Fibroblast of lung (primary cell): ENCODE measurements at regions not wholly inside any gene's neighbourhood (a gene's known extent, or its start where the extent isn't known, plus 50 kb on each side); places are given as distances from the start of the nearest gene placed in this dataset.

Source experiments
- DNase-seq, 2 donors: peaks; one replicate each; pipeline versions ENCODE4 v3.0.0 to v3.0.0-alpha.2; 2010; ENCODE audit warnings: low read depth in 2 of 2
- H2AFZ ChIP-seq: 2 replicates; pipeline ENCODE4 v1.5.1; 2012; ENCODE audit warnings: low read length, control low read depth, inconsistent platforms
- H3K27ac ChIP-seq: 2 replicates; pipeline ENCODE4 v1.5.1; 2011; ENCODE audit warnings: low read length, control low read depth; ENCODE audit not compliant: insufficient read depth
- H3K27me3 ChIP-seq: 2 replicates; pipeline ENCODE4 v1.5.1; 2011; ENCODE audit warnings: mild to moderate bottlenecking, low read length; ENCODE audit not compliant: control insufficient read depth, insufficient read depth
- H3K36me3 ChIP-seq: 2 replicates; pipeline ENCODE4 v1.5.1; 2011; ENCODE audit warnings: low read length; ENCODE audit not compliant: control insufficient read depth, insufficient read depth
- H3K4me1 ChIP-seq: 2 replicates; pipeline ENCODE4 v1.5.1; 2011; ENCODE audit warnings: low read length; ENCODE audit not compliant: control insufficient read depth, insufficient read depth; ENCODE audit errors: extremely low read depth
- H3K4me2 ChIP-seq: 2 replicates; pipeline ENCODE4 v1.5.1; 2011; ENCODE audit warnings: low read length, control low read depth; ENCODE audit not compliant: insufficient read depth; ENCODE audit errors: extremely low read depth
- H3K4me3 ChIP-seq, 4 experiments: fragments of 200-600 bp in 1 of 4; sonication (generic) in 1 of 4; replicated peaks in 1 of 4; 2 replicates each; pipeline ENCODE4 v1.5.1; 2011 to 2016; ENCODE audit warnings: low read length in 4 of 4, low read depth in 3 of 4, mild to moderate bottlenecking in 3 of 4, control low read depth in 2 of 4, inconsistent platforms in 1 of 4, mixed read lengths in 1 of 4; ENCODE audit not compliant: insufficient read depth in 1 of 4; ENCODE audit errors: control extremely low read depth in 1 of 4
- H3K79me2 ChIP-seq: 2 replicates; pipeline ENCODE4 v1.5.1; 2012; ENCODE audit warnings: mild to moderate bottlenecking, low read length, inconsistent platforms; ENCODE audit not compliant: control insufficient read depth, insufficient read depth
- H3K9ac ChIP-seq: 2 replicates; pipeline ENCODE4 v1.5.1; 2011; ENCODE audit warnings: mild to moderate bottlenecking, low read length, control low read depth; ENCODE audit not compliant: insufficient read depth
- H3K9me3 ChIP-seq: 2 replicates; pipeline ENCODE4 v1.5.1; 2012; ENCODE audit warnings: low read depth, low read length; ENCODE audit not compliant: control insufficient read depth, insufficient read depth
- H4K20me1 ChIP-seq: 2 replicates; pipeline ENCODE4 v1.5.1; 2011; ENCODE audit warnings: low read length; ENCODE audit not compliant: control insufficient read depth, insufficient read depth; ENCODE audit errors: extremely low read depth
- CTCF ChIP-seq, 2 donors: IDR thresholded peaks in 1 of 2; conservative IDR thresholded peaks in 1 of 2; 1 replicate in 1 of 2; 2 replicates in 1 of 2; pipeline ENCODE4 v1.5.1; 2011 to 2012; ENCODE audit warnings: low read length in 2 of 2, control low read depth in 1 of 2, inconsistent platforms in 1 of 2, low read depth in 1 of 2, mild to moderate bottlenecking in 1 of 2
- EZH2 ChIP-seq: IDR thresholded peaks from 2 replicates; pipeline ENCODE4 v1.5.1; 2012; ENCODE audit warnings: low read length, control low read depth, mild to moderate bottlenecking; ENCODE audit errors: missing control alignments

DNA sequence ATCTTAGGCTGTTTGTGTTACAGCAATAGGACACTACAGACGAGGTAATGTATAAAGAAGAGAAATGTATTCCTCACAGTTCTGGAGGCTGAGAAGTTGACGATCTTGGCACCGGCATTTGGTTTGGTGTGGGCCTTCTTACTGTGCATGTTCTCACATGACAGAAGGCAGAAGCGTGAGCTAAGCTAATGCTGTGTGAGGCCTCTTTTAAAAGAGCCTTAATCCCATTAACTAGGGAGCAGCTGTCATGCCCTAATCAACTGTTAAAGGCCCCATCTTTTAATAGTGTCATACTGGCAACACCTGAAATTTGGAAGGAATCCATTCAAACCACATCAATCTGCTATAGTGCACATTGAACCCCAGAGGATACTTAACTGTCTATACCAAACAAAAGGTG, 992.9 kb downstream of the GALC start:
- H3K27ac ChIP-seq: no peak overlapping the region
- no peak overlapping the region for H3K4me3 ChIP-seq
- no peak overlapping the region for H2AFZ ChIP-seq
- DNase-seq: no peak
- H4K20me1 ChIP-seq: no peaks in the 10 kb centered on the region
- no peaks in the 10 kb centered on the region for H3K9me3 ChIP-seq
- no peaks in the 10 kb centered on the region for H3K79me2 ChIP-seq
- TF ChIP-seq CTCF (conservative IDR thresholded peaks at IDR 0.05 in 1 of 2, IDR thresholded peaks at IDR 0.05 in 1 of 2; ENCODE audit: low read depth in 1 of 2, low read length in 2 of 2) (no peak), EZH2 (no peak)
- no peak overlapping the region for H3K9ac ChIP-seq
- H3K36me3 ChIP-seq: no peaks in the 10 kb centered on the region
- no peaks in the 10 kb centered on the region for H3K27me3 ChIP-seq
- H3K4me2 ChIP-seq: no peak overlapping the region
- H3K4me1 ChIP-seq: no peaks in the 10 kb centered on the region

DNA sequence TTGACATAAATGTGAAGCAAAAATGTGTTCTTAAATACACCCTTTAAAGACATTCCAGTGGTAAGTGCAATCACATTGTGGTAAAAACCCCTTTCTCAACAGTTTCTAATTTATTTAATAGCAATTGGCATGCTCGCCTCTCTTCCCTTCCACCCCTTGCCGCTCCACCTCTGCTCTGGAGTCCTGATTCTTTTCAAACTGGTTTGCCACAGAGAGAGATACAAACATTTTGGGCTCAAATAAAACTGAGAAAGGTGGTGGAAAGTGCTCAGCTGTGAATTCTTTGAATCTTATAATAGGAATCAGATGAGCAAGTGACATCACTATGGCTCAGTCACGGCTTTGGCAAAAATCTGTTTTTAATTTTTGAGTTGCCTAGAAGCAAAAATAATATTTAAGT, 993.9 kb downstream of the GALC start:
- no peaks in the 10 kb centered on the region for H3K4me1 ChIP-seq

GRCh38 chr14:86997271-86997670, 995.7 kb downstream of the GALC start:
- Histone ChIP-seq H3K4me2 (no peak overlapping the region), H4K20me1 (no peaks in the 10 kb centered on the region), H3K9ac (no peak overlapping the region), H3K4me3 (no peak overlapping the region), H2AFZ (no peak overlapping the region), H3K79me2 (no peaks in the 10 kb centered on the region), H3K27me3 (no peaks in the 10 kb centered on the region), H3K9me3 (no peaks in the 10 kb centered on the region), H3K4me1 (no peaks in the 10 kb centered on the region), H3K27ac (no peak overlapping the region), H3K36me3 (no peaks in the 10 kb centered on the region)
- TF ChIP-seq EZH2 (no peak), CTCF (conservative IDR thresholded peaks at IDR 0.05 in 1 of 2, IDR thresholded peaks at IDR 0.05 in 1 of 2; ENCODE audit: low read depth in 1 of 2, low read length in 2 of 2) (no peak)
- DNase-seq: no peak

More for the DNA sequence above, 993.9 kb downstream of the GALC start:
- H3K27ac ChIP-seq: peak overlapping the region; percentile 46
- no peaks in the 10 kb centered on the region for H4K20me1 ChIP-seq
- no peak overlapping the region for H2AFZ ChIP-seq
- no peaks in the 10 kb centered on the region for H3K36me3 ChIP-seq
- no peaks in the 10 kb centered on the region for H3K79me2 ChIP-seq
- TF ChIP-seq CTCF (conservative IDR thresholded peaks at IDR 0.05 in 1 of 2, IDR thresholded peaks at IDR 0.05 in 1 of 2; ENCODE audit: low read depth in 1 of 2, low read length in 2 of 2) (no peak), EZH2 (no peak)
- H3K4me2 ChIP-seq: no peak overlapping the region
- no peaks in the 10 kb centered on the region for H3K27me3 ChIP-seq
- H3K9me3 ChIP-seq: no peaks in the 10 kb centered on the region
- no peak overlapping the region for H3K9ac ChIP-seq
- no peak overlapping the region for H3K4me3 ChIP-seq
- DNase-seq: no peak
